Dendritic cell treated with granulocyte-macrophage colony-stimulating factor and Interleukin-4, amounts not matched to agents 40 ng/mL and 50 ng/mL, for 4 days (primary cell): ENCODE measurements at regions not wholly inside any gene's neighbourhood (a gene's known extent, or its start where the extent isn't known, plus 50 kb on each side); places are given as distances from the start of the nearest gene placed in this dataset.

Experiments
- H3K27ac Mint-ChIP-seq: one replicate; pipeline ENCODE4 v1.8.0; 2022; ENCODE audit warnings: mild to moderate bottlenecking, mixed read lengths
- H3K27me3 Mint-ChIP-seq: one replicate; pipeline ENCODE4 v1.8.0; 2022; ENCODE audit warnings: mild to moderate bottlenecking, mixed read lengths
- H3K36me3 Mint-ChIP-seq: one replicate; pipeline ENCODE4 v1.8.0; 2022; ENCODE audit warnings: low read depth, mixed read lengths
- H3K4me1 Mint-ChIP-seq: one replicate; pipeline ENCODE4 v1.8.0; 2022; ENCODE audit warnings: low read depth, mixed read lengths
- H3K4me3 Mint-ChIP-seq: one replicate; pipeline ENCODE4 v1.8.0; 2022; ENCODE audit warnings: mild to moderate bottlenecking, moderate library complexity, mixed read lengths
- H3K9me3 Mint-ChIP-seq: one replicate; pipeline ENCODE4 v1.8.0; 2022; ENCODE audit warnings: mixed read lengths
- intact Hi-C: fragments of 100-400 bp; cut with micrococcal nuclease; formaldehyde crosslinking; loops from one replicate; pipeline ENCODE4 v1.15.0; 2022

DNA sequence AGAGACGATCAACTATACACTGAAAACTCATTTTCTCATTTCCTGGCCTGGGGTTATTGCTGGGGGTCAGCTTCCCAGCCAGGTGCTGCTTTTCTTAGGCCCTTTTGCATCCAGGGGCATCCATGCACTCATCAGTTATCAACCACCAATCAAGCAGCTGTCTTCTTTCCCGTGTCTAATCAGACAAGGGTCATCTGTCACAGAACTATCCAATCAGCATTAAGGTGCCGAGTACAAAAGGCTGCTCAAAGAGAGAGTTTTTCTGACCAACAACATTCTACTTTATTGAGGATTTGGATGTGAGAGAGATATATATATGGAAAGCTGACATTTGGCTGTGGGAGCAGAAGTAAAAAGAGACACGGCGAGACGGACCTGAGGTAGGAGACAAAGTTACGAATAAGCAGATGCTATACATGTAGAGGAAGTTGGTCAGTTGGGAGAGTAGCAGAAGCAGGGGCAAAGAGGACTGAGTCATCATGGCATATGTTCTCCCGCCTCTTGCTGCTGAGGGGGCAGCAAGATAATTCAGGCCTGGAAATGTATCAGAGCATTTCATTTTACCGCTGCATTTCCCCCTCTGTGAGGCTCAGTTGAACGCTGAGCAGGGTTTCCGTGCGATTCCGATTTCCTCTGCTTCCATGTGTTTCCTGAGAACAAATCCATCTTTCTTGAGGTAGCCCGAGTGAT, 129.3 kb downstream of the NUP35 start:
- Mint-ChIP-seq H3K9me3 (no peaks in the 10 kb centered on the region), H3K27me3 (no peaks in the 10 kb centered on the region), H3K4me3 (no peak overlapping the region)

DNA sequence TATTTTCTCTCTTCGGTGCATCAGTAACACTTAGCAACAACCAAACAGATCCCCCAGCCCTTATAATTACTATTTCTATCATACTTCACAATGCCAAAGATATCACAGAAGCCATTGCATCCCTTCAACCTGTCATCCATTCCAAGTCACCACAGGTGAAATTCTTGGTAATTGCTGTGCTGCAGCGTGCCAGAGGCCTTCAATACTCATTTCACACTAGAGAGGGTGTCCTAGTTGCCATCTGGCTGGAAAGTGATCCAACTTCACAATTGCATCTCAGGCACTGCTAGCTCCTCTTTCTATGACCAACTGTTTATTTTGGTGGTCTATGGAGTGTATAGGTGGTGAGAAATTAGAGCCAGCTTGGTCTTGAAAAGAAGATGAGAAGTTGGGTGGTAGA, 131.2 kb downstream of the NUP35 start:
- H3K27me3 Mint-ChIP-seq, result no peaks in the 10 kb centered on the region
- no peak overlapping the region for H3K4me3 Mint-ChIP-seq
- H3K4me1 Mint-ChIP-seq, result no peaks in the 10 kb centered on the region
- intact Hi-C loops, result no loop called here
- no peak overlapping the region for H3K27ac Mint-ChIP-seq
- H3K9me3 Mint-ChIP-seq, result peaks cover under 1% of the 10 kb centered on the region
- H3K36me3 Mint-ChIP-seq, result no peaks in the 10 kb centered on the region

More for the DNA sequence above, 129.3 kb downstream of the NUP35 start:
- H3K27ac Mint-ChIP-seq, result no peak overlapping the region
- intact Hi-C loops, result no loop called here
- H3K4me1 Mint-ChIP-seq, result no peaks in the 10 kb centered on the region
- no peaks in the 10 kb centered on the region for H3K36me3 Mint-ChIP-seq

DNA sequence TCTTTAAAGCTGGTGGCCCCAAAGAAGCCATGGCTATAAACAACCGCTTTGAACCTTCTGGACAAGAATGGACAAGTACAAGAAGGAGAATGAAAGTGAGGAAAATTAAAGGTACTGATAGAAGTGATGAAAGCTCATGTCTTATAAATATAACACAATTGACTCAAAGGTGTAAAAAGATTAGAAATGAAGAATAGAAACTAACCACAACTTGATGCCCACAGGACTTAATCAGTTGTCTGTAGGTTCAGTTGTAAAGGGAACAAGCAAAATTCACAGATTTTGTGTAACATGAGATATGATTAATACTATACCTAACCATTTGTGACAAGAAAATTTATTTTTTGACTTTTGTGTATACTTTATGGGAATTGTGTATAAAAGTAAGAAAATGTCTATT, 135.7 kb downstream of the NUP35 start:
- intact Hi-C loops, result no loop called here
- Mint-ChIP-seq H3K36me3 (no peaks in the 10 kb centered on the region), H3K4me1 (no peaks in the 10 kb centered on the region), H3K9me3 (peaks cover 11% of the 10 kb centered on the region), H3K4me3 (no peak overlapping the region), H3K27ac (no peak overlapping the region), H3K27me3 (no peaks in the 10 kb centered on the region)

DNA sequence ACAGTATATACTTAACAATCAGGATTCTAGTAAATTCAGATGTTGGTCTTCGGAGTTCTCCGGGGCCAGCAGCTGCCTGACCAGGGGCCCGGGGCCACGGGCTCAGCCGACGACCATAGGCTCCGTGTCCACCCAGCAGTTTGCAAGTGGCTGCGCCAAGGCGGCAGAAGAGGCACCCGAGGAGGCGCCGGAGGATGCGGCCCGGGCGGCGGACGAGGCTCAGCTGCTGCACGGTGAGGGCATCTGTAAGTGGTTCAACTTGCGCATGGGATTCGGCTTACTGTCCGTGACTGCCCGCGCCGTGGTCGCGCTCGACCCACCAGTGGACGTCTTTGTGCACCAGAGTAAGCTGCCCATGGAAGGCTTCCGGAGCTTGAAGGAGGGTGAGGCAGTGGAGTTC, 136.3 kb downstream of the NUP35 start:
- Mint-ChIP-seq H3K27me3 (no peaks in the 10 kb centered on the region), H3K36me3 (no peaks in the 10 kb centered on the region), H3K4me3 (no peak overlapping the region), H3K4me1 (no peaks in the 10 kb centered on the region), H3K27ac (no peak overlapping the region), H3K9me3 (peaks cover 11% of the 10 kb centered on the region)
- intact Hi-C loops, result no loop called here

DNA sequence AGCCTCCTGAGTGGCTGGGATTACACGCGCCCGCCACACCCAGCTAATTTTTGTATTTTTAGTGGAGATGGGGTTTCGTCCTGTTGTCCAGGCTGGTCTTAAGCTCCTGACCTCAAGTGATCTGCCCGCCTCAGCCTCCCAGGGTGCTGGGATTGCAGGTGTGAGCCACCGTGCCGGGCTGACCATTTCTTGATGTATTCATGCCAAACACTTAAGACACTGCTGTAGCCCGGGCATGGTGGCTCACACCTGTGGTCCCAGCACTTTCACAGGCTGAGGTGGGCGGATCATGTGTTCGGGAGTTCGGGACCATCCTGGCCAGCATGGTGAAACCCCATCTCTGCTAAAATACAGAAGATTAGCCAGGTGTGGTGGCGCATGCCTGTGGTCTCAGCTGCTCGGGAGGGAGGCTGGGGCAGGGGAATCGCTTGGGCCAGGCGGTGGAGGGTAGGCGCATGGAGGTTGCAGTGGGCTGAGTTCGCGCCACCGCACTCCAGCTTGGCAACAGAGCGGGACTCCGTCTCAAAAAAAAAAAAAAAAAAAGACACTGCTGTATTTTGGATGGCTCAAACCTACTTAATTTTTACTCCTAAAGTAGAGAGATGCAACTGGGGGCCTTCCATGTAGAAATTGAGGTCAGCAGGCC, 140.8 kb downstream of the NUP35 start:
- intact Hi-C loops, result no loop called here
- H3K4me1 Mint-ChIP-seq, result no peaks in the 10 kb centered on the region
- H3K4me3 Mint-ChIP-seq, result no peak overlapping the region
- no peaks in the 10 kb centered on the region for H3K36me3 Mint-ChIP-seq
- H3K27ac Mint-ChIP-seq, result no peak overlapping the region
- H3K27me3 Mint-ChIP-seq, result no peaks in the 10 kb centered on the region
- peaks cover 11% of the 10 kb centered on the region for H3K9me3 Mint-ChIP-seq

DNA sequence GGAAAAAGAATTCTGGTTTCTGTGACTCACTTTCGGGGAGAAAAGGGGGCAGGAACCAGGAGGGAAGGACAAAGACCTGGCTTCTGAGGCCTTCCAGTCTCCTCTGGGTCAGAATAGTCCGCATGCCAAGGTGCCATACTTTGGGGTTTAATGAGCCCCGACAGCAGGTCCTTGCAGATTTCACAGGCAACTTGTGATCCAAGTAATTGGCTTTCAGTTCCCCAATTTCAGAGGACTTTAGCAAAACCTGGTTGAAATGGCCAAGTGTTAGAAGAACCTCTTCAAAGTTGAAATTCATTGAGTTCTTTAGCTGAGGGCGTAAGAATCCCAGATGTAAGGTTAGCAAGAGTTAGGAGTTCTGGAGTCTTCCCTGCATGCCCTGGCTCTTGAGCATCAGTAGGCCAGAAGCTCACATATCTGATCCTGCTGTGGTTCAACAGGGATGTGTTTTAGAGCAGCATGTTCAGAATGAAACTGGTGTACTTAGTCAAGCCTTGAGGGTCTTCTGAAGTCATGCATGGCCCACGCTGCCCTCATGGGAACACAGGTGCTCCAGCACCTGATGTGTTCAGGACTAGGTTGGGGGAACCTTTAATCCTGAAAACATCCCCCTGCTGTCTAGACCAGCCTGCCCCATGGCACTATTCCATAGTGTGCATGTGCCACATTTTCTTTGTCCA, 143.0 kb downstream of the NUP35 start:
- H3K27me3 Mint-ChIP-seq, result no peaks in the 10 kb centered on the region
- intact Hi-C loops, result no loop called here
- H3K36me3 Mint-ChIP-seq, result no peaks in the 10 kb centered on the region
- H3K4me1 Mint-ChIP-seq, result no peaks in the 10 kb centered on the region
- H3K27ac Mint-ChIP-seq, result no peak overlapping the region
- no peak overlapping the region for H3K4me3 Mint-ChIP-seq
- H3K9me3 Mint-ChIP-seq, result peaks cover 10% of the 10 kb centered on the region

DNA sequence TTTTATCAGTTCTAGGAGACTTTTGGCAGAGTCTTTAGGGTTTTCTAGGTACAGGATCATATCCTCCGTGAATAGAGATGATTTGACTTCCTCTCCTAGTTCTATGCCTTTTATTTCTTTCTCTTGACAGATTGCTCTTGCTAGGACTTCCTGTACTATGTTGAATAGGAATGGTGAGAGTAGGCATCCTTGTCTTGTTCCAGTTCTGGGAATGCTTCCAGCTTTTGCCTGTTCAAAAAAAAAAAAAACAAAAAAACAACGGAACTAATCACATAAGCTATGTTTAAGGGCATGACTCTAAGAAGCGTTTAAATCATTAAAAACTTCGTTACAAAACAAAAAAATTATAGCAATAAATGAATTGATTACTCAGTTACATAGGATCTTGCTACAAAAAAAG, 145.7 kb downstream of the NUP35 start:
- Mint-ChIP-seq H3K27me3 (no peaks in the 10 kb centered on the region), H3K27ac (no peak overlapping the region), H3K9me3 (peaks cover 10% of the 10 kb centered on the region), H3K4me3 (no peak overlapping the region), H3K4me1 (no peaks in the 10 kb centered on the region), H3K36me3 (no peaks in the 10 kb centered on the region)
- intact Hi-C loops, result no loop called here

DNA sequence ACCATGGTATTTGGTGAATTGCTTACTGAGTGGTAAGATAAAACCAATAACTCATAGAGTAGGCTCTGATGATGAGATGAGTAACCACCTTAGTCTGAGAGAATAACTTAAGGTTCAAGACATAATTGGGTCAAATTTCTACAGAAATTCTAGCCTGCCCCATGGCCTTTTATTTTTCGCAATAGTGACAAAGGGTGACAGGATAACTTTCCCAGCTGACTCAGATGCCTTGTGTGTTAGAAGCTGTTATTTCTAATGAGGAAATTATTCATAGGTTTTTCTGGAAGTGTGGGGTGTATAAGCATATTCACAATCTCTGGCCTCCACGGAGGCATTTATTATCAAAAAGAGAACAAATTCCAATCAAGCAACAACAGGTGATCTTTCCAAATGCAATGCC, 159.0 kb downstream of the NUP35 start:
- H3K4me1 Mint-ChIP-seq, result no peaks in the 10 kb centered on the region
- H3K27ac Mint-ChIP-seq, result no peak overlapping the region
- no peak overlapping the region for H3K4me3 Mint-ChIP-seq
- intact Hi-C loops, result no loop called here
- H3K27me3 Mint-ChIP-seq, result no peaks in the 10 kb centered on the region
- H3K9me3 Mint-ChIP-seq, result peaks cover 9% of the 10 kb centered on the region
- H3K36me3 Mint-ChIP-seq, result no peaks in the 10 kb centered on the region

DNA sequence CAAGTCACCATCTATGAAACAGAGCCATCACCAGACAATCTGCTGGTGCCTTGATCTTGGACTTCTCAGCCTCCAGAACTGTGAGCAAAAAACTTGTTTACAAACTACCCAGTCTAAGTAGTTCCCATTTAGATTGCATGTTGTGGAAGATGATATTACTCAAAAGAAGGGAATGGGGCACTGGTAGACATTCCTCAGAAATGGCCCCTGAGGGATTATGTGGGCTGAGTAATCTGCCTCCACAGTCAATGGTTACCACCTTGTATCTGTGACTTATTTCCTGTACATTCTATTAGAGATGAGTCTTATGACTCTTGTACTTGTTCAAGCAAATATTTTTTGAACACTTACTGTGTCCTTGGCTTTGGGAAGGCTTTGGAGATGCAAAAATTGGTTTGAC, 160.4 kb downstream of the NUP35 start:
- Mint-ChIP-seq H3K27me3 (no peaks in the 10 kb centered on the region), H3K4me1 (no peaks in the 10 kb centered on the region), H3K4me3 (no peak overlapping the region), H3K36me3 (no peaks in the 10 kb centered on the region), H3K9me3 (peaks cover 17% of the 10 kb centered on the region), H3K27ac (no peak overlapping the region)
- intact Hi-C loops, result no loop called here

DNA sequence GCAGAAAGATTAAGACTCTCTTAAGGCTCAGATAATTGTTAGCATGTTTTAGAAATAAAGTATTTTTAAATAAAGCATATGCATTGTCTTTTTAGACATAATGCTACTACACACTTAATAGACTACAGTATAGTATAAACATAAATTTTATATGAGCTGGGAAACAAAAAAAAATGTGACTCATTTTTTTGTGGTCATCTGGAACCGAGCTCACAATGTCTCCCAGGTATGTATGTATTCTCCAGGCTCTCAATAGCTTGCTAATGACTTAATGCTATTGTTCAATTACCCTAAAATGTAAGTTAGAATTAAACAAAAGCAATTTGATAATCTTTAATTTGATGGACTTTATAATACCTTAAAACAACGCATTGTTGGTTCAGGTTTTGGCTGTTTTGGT, 167.2 kb downstream of the NUP35 start:
- no peaks in the 10 kb centered on the region for H3K36me3 Mint-ChIP-seq
- no peaks in the 10 kb centered on the region for H3K4me1 Mint-ChIP-seq
- H3K9me3 Mint-ChIP-seq, result peaks cover 27% of the 10 kb centered on the region
- intact Hi-C loops, result no loop called here
- H3K4me3 Mint-ChIP-seq, result no peak overlapping the region
- H3K27ac Mint-ChIP-seq, result no peak overlapping the region
- no peaks in the 10 kb centered on the region for H3K27me3 Mint-ChIP-seq

DNA sequence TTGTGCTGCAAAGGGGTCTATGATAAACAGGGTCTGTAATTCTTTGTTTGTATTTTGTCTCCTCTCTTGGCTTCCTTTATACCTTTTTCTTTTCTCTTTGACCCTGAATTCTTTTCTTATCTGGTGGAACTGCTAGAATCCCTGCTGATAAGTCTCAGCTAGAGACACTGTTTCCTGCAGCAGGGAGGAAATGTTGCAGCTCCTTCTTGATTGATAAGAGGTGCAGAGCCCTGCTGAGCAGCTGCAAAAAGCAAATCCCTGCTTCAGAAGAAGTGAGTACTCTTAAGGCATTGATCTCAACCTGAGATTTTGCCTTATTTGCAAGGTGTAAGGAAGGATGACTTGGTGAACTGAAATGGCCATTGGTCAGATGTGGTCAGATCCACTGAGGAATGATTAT, 167.8 kb downstream of the NUP35 start:
- H3K27ac Mint-ChIP-seq, result no peak overlapping the region
- H3K27me3 Mint-ChIP-seq, result no peaks in the 10 kb centered on the region
- intact Hi-C loops, result no loop called here
- no peak overlapping the region for H3K4me3 Mint-ChIP-seq
- H3K9me3 Mint-ChIP-seq, result peaks cover 27% of the 10 kb centered on the region
- no peaks in the 10 kb centered on the region for H3K36me3 Mint-ChIP-seq
- H3K4me1 Mint-ChIP-seq, result no peaks in the 10 kb centered on the region

DNA sequence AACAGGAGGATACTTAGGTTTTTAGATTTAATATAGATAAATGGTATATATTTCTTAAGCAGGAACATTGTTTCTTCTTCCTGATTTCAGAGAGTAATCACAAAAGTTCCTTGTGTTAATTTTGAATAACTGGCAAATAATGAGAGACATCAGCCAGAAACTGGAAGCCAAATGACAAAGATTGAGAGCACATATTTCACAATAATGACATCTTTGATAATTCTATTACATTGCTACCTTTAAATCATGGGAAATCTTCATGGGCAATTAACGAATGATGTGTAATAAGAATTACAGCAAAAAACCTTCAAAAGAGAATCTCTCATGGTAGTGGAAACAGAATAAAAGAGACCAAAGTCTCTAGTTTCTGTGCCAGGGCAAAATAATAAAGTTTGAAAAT, 215.1 kb downstream of the NUP35 start:
- no peaks in the 10 kb centered on the region for H3K27me3 Mint-ChIP-seq
- peaks cover 14% of the 10 kb centered on the region for H3K9me3 Mint-ChIP-seq
- intact Hi-C loops, result no loop called here
- H3K27ac Mint-ChIP-seq, result no peak overlapping the region
- no peaks in the 10 kb centered on the region for H3K4me1 Mint-ChIP-seq
- no peak overlapping the region for H3K4me3 Mint-ChIP-seq
- no peaks in the 10 kb centered on the region for H3K36me3 Mint-ChIP-seq

DNA sequence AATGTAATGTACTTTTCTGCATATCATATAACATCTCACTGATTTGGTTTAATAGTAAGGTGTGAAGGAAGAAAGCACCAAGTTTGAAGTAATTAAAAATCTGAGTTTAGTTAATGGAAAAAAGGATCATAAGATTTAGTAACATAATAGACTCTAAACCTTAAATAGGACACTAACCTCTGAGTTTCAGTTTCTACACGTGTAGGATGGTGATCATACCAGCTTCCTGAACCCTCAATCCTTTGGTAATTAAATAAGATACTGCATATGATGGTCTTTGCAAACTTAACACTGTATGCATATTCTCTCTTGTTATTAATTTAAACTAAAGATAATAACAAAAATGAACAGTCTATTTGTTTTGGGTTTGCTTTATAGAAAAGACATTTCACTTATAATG, 216.8 kb downstream of the NUP35 start:
- no peaks in the 10 kb centered on the region for H3K36me3 Mint-ChIP-seq
- no peak overlapping the region for H3K27ac Mint-ChIP-seq
- intact Hi-C loops, result no loop called here
- H3K4me1 Mint-ChIP-seq, result no peaks in the 10 kb centered on the region
- no peaks in the 10 kb centered on the region for H3K27me3 Mint-ChIP-seq
- peaks cover 4% of the 10 kb centered on the region for H3K9me3 Mint-ChIP-seq
- H3K4me3 Mint-ChIP-seq, result no peak overlapping the region

DNA sequence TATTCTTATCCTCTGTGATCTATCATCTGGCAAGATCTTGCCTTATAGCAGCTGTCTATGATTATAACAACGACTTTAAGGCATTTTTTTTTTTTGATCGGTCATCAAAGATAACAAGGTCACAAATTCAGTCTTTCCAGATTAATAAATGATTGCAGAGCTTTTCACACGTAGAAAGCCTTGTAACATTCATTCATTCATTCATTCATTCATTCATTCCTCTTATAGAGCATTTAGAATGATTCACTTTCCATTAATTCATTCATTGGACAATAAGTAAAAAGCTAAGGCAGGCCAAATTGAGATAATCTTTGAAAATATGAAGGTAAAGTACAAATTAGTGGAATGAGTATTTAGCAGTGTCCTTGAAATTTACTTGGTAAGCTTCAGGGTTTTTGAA, 223.7 kb downstream of the NUP35 start:
- Mint-ChIP-seq H3K4me1 (no peaks in the 10 kb centered on the region), H3K27ac (no peak overlapping the region), H3K9me3 (no peaks in the 10 kb centered on the region), H3K36me3 (no peaks in the 10 kb centered on the region), H3K27me3 (no peaks in the 10 kb centered on the region), H3K4me3 (no peak overlapping the region)
- intact Hi-C loops, result no loop called here
